SK-N-MC (cell line): ENCODE measurements at regions not wholly inside any gene's neighbourhood (a gene's known extent, or its start where the extent isn't known, plus 50 kb on each side); places are given as distances from the start of the nearest gene placed in this dataset.

Source experiments
- DNase-seq: peaks from one replicate; pipeline ENCODE4 v3.0.0-alpha.2; 2011; ENCODE audit warnings: low read depth, low spot score
- H3K27ac ChIP-seq: fragments of 200-600 bp; sonication (generic); 2 replicates; pipeline ENCODE4 v1.5.1; 2016; ENCODE audit warnings: mixed run types
- H3K36me3 ChIP-seq: fragments of 200-600 bp; sonication (generic); 2 replicates; pipeline ENCODE4 v1.6.1; 2017; ENCODE audit warnings: antibody characterized with exemption, low read length, mixed read lengths; ENCODE audit not compliant: insufficient read depth
- H3K4me3 ChIP-seq: fragments of 200-600 bp; sonication (generic); 2 replicates; pipeline ENCODE4 v1.5.1; 2016
- H3K9ac ChIP-seq: fragments of 200-600 bp; sonication (generic); 2 replicates; pipeline ENCODE4 v1.8.0; 2017; ENCODE audit warnings: mixed run types, mixed read lengths; ENCODE audit not compliant: insufficient read length
- H3K9me3 ChIP-seq: fragments of 200-600 bp; sonication (generic); 2 replicates; pipeline ENCODE4 v1.6.1; 2017; ENCODE audit warnings: low read depth, mild to moderate bottlenecking, antibody characterized with exemption, low read length, moderate library complexity, mixed read lengths
- EZH2 ChIP-seq: fragments of 200-600 bp; sonication (generic); IDR thresholded peaks from one replicate; pipeline ENCODE4 v1.6.1; 2017; ENCODE audit warnings: antibody characterized with exemption
- FOXP2 ChIP-seq: optimal IDR thresholded peaks from 2 replicates; pipeline ENCODE3; 2011; ENCODE audit warnings: mild to moderate bottlenecking, moderate library complexity; ENCODE audit not compliant: insufficient read depth; ENCODE audit errors: extremely low read length, control extremely low read depth
- POLR2AphosphoS5 ChIP-seq: IDR thresholded peaks from 2 replicates; pipeline ENCODE4 v1.6.1; 2012; ENCODE audit warnings: mild to moderate bottlenecking, low read depth, low read length, borderline replicate concordance

GRCh38 chr13:52905701-52906100, 57.3 kb upstream of the PCDH8 start:
- Histone ChIP-seq H3K36me3 (no peaks in the 10 kb centered on the region), H3K4me3 (no peak overlapping the region), H3K9me3 (no peaks in the 10 kb centered on the region), H3K27ac (no peak overlapping the region), H3K9ac (no peak overlapping the region)
- DNase-seq = no peak
- TF ChIP-seq POLR2AphosphoS5 = no peak
- TF ChIP-seq FOXP2 = no peak
- no peak for TF ChIP-seq EZH2

DNA sequence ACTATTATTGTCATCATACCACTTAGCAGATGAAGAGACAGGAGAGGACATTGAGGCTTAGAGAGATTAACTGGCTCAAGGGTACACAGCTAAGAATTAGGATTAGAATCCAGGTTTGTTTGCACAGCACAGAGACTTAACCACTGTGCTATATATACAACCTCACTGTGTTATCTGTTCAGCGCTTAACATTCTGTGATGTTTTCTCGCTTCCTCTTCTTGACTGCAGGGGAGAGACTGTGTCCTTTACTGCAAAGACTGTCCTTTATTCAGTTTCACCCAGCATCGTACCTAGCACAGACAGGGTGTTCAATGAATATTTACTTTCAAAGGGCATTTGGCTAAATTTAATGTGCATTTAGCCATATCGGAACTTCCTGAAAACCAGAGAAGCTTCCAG, 54.9 kb upstream of the PCDH8 start:
- DNase-seq = no peak
- H3K9me3 ChIP-seq = no peaks in the 10 kb centered on the region
- TF ChIP-seq FOXP2 = no peak
- no peak for TF ChIP-seq POLR2AphosphoS5
- H3K4me3 ChIP-seq = no peak overlapping the region
- H3K27ac ChIP-seq = no peak overlapping the region
- no peak overlapping the region for H3K9ac ChIP-seq
- H3K36me3 ChIP-seq = no peaks in the 10 kb centered on the region

DNA sequence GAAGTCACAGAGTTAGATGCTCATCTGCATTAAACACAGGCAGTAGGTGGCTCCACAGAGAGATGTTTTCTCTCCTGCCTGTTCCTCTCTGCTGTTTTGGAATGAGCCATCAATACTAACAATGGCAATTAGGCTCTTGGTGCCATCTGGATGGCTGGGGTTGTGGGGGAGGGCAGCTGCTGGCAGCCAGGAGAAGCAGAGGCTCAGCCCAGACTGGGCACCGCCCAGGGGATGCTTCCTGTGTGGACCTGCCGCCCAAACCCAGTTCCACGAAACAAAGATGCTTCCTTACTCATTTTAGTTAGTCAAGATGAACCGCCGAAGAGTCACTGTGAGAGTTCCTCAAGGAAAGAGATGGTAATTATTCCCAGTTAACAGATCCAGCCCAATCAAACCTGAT, 50.8 kb upstream of the PCDH8 start:
- no peak for TF ChIP-seq POLR2AphosphoS5
- TF ChIP-seq FOXP2 = no peak
- TF ChIP-seq EZH2 = no peak
- Histone ChIP-seq H3K27ac (no peak overlapping the region), H3K9ac (no peak overlapping the region), H3K4me3 (no peak overlapping the region), H3K36me3 (no peaks in the 10 kb centered on the region), H3K9me3 (no peaks in the 10 kb centered on the region)
- DNase-seq = no peak
